VCaP (cell line): ENCODE measurements at regions not wholly inside any gene's neighbourhood (a gene's known extent, or its start where the extent isn't known, plus 50 kb on each side); places are given as distances from the start of the nearest gene placed in this dataset.

Experiments used
- H3K27ac ChIP-seq: fragments of 450-650 bp; 2 replicates; pipeline ENCODE4 v1.5.1; 2017
- TF ChIP-seq, protein P1 (sequence below): fragments of 450-650 bp; conservative IDR thresholded peaks from 2 replicates; pipeline ENCODE4 v1.5.1; 2017; ENCODE audit warnings: mild to moderate bottlenecking, moderate library complexity

DNA sequence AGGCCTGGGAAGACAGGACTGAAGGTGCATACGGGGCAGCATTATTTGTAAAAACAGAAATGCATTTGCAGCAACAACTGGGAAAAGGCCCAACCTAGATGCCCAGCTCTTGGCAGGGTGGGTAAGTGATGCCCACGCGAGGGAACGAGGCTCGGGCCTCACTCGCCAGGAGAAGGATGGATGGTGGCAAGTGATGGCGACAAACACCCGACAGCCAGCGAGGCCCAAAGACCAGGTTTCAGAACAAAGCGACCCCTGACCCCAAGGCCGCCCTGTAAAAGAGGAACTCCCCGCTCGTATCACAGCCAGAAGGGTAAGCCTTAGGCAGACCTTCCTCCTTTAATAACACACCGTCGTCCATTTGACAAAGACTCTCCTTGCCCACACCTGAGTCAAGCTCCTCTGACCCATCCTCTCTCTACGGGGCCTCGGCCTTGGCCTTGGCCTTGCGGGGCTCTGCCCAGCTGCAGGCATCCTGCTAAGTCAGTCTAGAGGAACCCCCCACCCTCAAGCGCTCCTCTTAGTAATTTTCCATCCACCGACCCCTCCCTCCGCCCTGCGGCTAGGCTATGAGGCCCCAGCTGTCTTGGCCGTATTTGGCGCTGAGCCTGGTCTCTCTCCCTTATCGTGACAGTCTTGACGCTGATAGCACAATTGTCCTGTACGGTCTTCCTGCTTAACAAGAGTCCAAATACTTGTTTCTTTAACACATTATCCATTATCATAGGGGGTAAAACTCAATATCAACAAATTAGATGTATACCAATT, 80.2 kb downstream of the NCOR2 start:
- TF ChIP-seq, protein P1, sequence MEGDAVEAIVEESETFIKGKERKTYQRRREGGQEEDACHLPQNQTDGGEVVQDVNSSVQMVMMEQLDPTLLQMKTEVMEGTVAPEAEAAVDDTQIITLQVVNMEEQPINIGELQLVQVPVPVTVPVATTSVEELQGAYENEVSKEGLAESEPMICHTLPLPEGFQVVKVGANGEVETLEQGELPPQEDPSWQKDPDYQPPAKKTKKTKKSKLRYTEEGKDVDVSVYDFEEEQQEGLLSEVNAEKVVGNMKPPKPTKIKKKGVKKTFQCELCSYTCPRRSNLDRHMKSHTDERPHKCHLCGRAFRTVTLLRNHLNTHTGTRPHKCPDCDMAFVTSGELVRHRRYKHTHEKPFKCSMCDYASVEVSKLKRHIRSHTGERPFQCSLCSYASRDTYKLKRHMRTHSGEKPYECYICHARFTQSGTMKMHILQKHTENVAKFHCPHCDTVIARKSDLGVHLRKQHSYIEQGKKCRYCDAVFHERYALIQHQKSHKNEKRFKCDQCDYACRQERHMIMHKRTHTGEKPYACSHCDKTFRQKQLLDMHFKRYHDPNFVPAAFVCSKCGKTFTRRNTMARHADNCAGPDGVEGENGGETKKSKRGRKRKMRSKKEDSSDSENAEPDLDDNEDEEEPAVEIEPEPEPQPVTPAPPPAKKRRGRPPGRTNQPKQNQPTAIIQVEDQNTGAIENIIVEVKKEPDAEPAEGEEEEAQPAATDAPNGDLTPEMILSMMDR, result no peak
- H3K27ac ChIP-seq, result no peak overlapping the region

DNA sequence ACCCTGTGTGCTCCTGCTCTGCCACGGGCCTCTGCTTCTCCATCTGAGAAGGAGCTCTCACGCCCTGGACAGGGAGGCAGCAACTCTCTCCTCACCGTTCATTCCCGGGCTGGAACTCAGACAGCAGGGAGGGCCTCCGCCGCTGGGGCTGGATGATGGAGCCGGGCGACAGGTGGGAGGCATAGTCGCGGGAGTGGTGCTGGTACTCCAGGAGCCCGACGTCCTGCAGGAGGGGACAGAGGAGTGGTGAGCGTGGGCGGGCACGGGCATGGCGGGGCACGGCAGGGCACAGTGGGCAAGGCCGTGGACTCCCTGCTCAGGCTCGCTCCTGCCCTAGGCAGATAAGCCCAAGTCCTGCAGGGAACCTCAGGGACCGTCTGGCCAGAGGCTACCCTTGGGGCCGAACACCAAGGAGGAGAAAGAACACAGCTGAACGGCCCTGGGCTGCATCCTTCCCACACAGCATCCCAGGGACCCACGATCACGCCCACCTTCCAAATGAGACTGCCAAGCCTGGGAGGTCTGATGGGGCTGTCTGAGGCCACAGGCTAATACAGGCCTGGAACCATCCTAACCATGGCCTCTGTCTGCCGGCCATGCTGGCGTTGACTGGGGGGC, 81.0 kb downstream of the NCOR2 start:
- H3K27ac ChIP-seq, result no peak overlapping the region
- TF ChIP-seq, protein P1, result no peak

DNA sequence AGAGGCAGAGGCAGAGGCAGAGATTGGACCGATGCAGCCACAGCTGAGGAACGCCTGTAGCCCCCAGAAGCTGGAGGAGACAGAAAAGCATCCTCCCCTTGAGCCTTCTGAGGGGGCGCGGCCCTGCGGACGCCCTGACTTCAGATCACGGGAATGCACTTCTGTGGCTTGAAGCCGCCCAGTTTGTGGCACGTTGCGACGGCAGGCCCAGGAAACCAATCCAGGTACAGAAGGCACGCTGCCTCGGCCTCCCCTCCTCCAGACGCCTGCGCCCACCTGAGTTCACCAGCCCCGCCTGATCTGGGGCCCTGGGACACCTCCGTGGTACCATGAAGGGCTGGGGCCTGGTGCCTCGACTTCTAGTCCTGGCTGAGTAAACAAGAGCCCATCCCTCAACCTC, 82.0 kb downstream of the NCOR2 start:
- TF ChIP-seq, protein P1, result no peak
- H3K27ac ChIP-seq, result no peak overlapping the region

DNA sequence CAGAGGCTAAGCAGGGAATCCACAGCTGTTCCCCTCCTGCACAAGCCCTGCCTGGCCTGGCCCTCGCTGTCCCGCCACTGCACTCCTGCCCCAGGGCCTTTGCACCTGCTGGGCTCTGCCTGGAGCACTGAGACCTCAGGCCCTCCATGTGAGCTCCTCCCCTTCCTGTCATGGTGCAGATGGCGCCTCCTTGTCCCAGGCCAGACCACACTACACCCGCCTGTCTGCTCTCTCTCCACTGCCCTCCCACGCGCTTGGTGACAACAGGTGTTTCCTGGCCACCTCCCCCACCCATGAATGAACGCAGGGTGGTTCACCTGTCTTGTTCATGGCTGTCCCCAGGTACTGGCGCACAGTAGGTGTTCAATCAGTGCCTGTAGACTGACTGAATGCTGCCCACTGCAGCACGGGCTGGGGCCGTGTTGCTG, 82.9 kb downstream of the NCOR2 start:
- H3K27ac ChIP-seq, result no peak overlapping the region
- TF ChIP-seq, protein P1, result no peak

DNA sequence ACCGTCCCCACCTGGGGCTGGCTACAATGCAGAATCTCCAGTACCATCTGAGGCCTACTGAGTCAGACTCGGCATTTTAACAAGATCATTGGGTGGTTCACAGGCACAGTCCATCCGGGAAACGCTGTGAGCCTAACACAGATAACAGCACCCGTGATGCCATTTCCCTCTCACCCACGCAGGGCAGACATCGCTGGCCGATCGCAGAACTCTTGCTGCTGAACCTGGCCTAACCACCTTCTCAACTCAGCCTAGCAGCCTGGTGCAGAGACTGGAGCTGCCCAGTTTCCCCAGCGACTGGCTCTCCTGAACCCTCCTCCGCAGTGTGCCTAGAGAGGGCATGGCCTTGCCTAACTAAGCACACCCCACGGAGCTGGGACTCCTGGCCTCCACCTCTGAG, 83.3 kb downstream of the NCOR2 start:
- TF ChIP-seq, protein P1, result no peak
- no peak overlapping the region for H3K27ac ChIP-seq

DNA sequence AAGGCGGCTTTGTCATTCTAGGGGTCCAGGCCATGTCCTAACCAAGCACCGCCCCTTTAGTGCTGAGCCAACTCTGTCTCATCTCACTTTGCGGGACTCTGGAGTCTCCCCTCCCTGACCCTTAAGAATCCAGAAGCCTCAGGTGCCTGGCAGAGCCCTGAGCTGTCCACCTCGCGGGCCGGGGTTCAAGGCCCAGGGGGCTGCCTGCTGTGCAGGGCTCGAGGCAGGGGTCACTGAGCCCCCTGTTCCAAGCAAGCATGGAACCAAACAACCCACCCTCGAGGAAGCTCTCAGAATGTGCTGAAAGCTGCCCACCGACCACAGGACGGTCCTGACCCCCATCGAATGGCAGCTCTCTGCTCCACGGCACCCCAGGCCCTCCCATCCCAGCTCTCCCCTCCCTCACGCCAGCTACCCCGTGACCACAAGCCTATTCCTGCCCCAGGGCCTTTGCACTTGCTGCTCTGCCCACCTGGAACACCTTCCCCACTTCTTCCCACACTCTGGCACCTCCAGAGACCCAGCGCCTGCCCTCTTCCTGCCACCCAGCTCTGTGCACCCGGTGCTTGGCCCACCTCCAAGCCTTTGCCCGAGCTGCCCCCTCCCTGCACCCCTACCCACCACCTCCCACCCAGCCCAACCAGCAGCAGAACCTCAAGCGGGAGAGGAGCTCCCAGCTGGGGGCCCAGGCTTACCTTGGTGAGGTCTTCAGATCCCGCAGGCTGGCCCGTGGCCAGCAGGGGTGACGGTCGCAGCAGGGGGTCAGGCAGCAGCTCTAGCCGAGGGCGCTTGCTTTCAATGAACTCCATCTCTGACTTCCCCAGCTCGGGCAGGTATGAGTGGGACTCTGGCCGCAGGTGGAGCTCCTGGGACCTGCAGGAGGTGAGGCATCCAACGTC, 84.3 kb downstream of the NCOR2 start:
- no peak overlapping the region for H3K27ac ChIP-seq
- TF ChIP-seq, protein P1, result no peak

DNA sequence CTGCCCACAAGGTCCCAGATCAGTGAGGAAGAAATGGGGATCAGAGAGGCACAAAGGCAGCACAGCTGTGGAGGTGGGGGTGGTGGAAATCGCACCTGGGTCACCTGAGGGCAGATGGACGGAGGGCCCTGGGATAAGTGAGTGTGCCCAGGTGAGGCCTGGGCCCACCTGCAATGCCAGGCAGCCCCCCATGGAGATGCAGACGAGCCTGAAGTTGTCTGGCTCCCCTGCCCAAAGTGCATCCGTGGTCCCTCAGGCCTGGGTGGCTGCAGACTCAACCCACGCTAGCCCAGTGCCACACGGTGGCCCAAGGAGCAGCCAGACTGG, 84.9 kb downstream of the NCOR2 start:
- TF ChIP-seq, protein P1, result no peak
- no peak overlapping the region for H3K27ac ChIP-seq
